ENCODE measurements at regions not wholly inside any gene's neighbourhood (a gene's known extent, or its start where the extent isn't known, plus 50 kb on each side); places are given as distances from the start of the nearest gene placed in this dataset.

DNA sequence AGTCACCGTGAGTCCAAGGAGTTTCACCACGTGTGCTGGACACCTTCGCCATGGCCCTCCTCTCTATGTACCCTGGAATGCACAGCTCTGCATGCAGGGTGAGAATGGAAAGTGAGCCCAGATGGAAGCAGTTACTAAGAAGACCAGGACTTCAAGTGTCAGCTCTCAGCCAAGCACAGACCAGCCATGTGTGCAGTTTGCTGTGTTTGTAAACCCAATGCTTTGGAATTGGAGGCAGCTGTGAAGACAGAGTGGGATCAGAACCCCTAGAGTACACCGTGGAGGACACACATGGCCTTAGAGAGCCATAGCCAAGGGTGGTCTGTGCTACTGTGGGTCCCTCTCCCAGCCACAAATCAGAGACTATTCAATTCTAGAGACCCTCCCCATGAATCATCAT is 655.5 kb upstream of the ID2 start:
- ATAC-seq, result no peak
- RAD21 ChIA-PET (ENCODE audit: low non-redundant PET in 1 of 2, low total read pairs in 2 of 2, uncharacterized antibody in 2 of 2, unreplicated experiment in 2 of 2), result no interaction called here
- Histone ChIP-seq H3K27ac (ENCODE audit: low read depth, low read length) (no peak overlapping the region), H2AFZ (ENCODE audit: low read depth, low read length, poor library complexity, severe bottlenecking) (no peak overlapping the region), H3K4me2 (ENCODE audit: low read length) (no peak overlapping the region), H3K36me3 (ENCODE audit: control insufficient read depth in 1 of 2, insufficient read depth in 2 of 2, low read length in 2 of 2) (no peaks in the 10 kb centered on the region), H3K9me3 (ENCODE audit: control insufficient read depth in 1 of 2, insufficient read depth in 1 of 2, low read depth in 1 of 2, low read length in 2 of 2) (no peaks in the 10 kb centered on the region), H3K4me3 (replicated peaks in 1 of 2; ENCODE audit: low read depth in 1 of 2, low read length in 2 of 2) (no peak overlapping the region), H3K9me2 (ENCODE audit: insufficient read depth) (no peaks in the 10 kb centered on the region), H3K4me1 (ENCODE audit: control insufficient read depth in 1 of 2, insufficient read depth in 2 of 2, low read length in 2 of 2) (no peaks in the 10 kb centered on the region), H3K27me3 (ENCODE audit: insufficient read depth, low read length) (no peaks in the 10 kb centered on the region), H4K20me1 (ENCODE audit: insufficient read depth) (no peaks in the 10 kb centered on the region), H3K9ac (ENCODE audit: low read length) (no peak overlapping the region), H3K79me2 (ENCODE audit: insufficient read depth, low read length) (no peaks in the 10 kb centered on the region)
- intact Hi-C loops (cut with micrococcal nuclease), result no loop called here
- DNase-seq (ENCODE audit: low read depth, low spot score), result no peak
- TF ChIP-seq CBX3 (IDR thresholded peaks at IDR 0.05; ENCODE audit: low read depth), result no peak
- TF ChIP-seq EZH2 (IDR thresholded peaks at IDR 0.05), result no peak
- no peak for TF ChIP-seq TCF7L2 (IDR thresholded peaks at IDR 0.05; ENCODE audit: borderline replicate concordance, extremely low read depth, insufficient read depth, insufficient read length)
- TF ChIP-seq YY1 (IDR thresholded peaks at IDR 0.05; ENCODE audit: extremely low read depth, insufficient replicate concordance, low read depth, low read length), result no peak
- CTCF ChIA-PET, result no interaction called here
- POLR2A ChIA-PET, result no interaction called here
- no TSS peak for BruUV-seq (replicated peaks)

DNA sequence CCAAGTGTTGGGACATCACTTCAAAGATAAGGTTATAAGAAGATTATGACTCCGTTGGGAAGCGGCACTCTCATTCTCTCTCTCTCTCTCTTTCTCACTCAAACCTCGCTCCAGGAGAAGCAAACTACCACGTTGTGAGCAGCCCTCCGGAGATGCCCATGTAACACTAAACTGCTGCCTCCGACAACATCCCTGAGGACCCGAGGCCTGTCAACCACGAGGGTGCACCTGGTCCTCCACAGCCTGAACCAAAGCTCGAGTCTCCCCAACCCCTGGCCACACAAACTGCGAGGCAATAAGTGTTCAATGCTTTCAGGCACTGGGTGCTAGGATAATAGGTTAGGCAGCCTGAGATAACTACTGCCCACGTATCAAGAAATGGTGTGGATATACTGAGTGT is 654.5 kb upstream of the ID2 start:
- Histone ChIP-seq H3K27me3 (ENCODE audit: insufficient read depth, low read length) (no peaks in the 10 kb centered on the region), H3K9me2 (ENCODE audit: insufficient read depth) (no peaks in the 10 kb centered on the region), H3K36me3 (ENCODE audit: control insufficient read depth in 1 of 2, insufficient read depth in 2 of 2, low read length in 2 of 2) (no peaks in the 10 kb centered on the region), H2AFZ (ENCODE audit: low read depth, low read length, poor library complexity, severe bottlenecking) (no peak overlapping the region), H3K4me2 (ENCODE audit: low read length) (no peak overlapping the region), H4K20me1 (ENCODE audit: insufficient read depth) (no peaks in the 10 kb centered on the region), H3K9me3 (ENCODE audit: control insufficient read depth in 1 of 2, insufficient read depth in 1 of 2, low read depth in 1 of 2, low read length in 2 of 2) (no peaks in the 10 kb centered on the region), H3K4me3 (replicated peaks in 1 of 2; ENCODE audit: low read depth in 1 of 2, low read length in 2 of 2) (no peak overlapping the region), H3K27ac (ENCODE audit: low read depth, low read length) (no peak overlapping the region), H3K4me1 (ENCODE audit: control insufficient read depth in 1 of 2, insufficient read depth in 2 of 2, low read length in 2 of 2) (peaks cover 5 to 6% of the 10 kb centered on the region in 2 experiments; a peak in 3 of 4 replicates), H3K79me2 (ENCODE audit: insufficient read depth, low read length) (no peaks in the 10 kb centered on the region), H3K9ac (ENCODE audit: low read length) (no peak overlapping the region)
- ATAC-seq, result no peak
- ChIA-PET POLR2A (no interaction called here), RAD21 (ENCODE audit: low non-redundant PET in 1 of 2, low total read pairs in 2 of 2, uncharacterized antibody in 2 of 2, unreplicated experiment in 2 of 2) (no interaction called here), CTCF (no interaction called here)
- TF ChIP-seq SP1 (IDR thresholded peaks at IDR 0.05; ENCODE audit: low read depth) (no peak), ELF1 (IDR thresholded peaks at IDR 0.05; ENCODE audit: borderline replicate concordance, low read depth) (no peak), FOSL1 (IDR thresholded peaks at IDR 0.05; ENCODE audit: low read depth) (no peak), TCF7L2 (IDR thresholded peaks at IDR 0.05; ENCODE audit: borderline replicate concordance, extremely low read depth, insufficient read depth, insufficient read length) (no peak), RAD21 (IDR thresholded peaks at IDR 0.05; ENCODE audit: low read depth) (no peak), CEBPB (IDR thresholded peaks at IDR 0.05; ENCODE audit: low read depth) (no peak), SIN3A (IDR thresholded peaks at IDR 0.05; ENCODE audit: low read depth) (no peak), JUND (IDR thresholded peaks at IDR 0.05) (no peak), POLR2AphosphoS5 (IDR thresholded peaks at IDR 0.05; ENCODE audit: low read depth, low read length) (no peak), CBX3 (IDR thresholded peaks at IDR 0.05; ENCODE audit: low read depth) (no peak), EZH2phosphoT487 (IDR thresholded peaks at IDR 0.05; ENCODE audit: borderline replicate concordance) (no peak), EZH2 (IDR thresholded peaks at IDR 0.05) (no peak), SRF (IDR thresholded peaks at IDR 0.05; ENCODE audit: low read depth) (no peak)
- TF ChIP-seq, protein P1, sequence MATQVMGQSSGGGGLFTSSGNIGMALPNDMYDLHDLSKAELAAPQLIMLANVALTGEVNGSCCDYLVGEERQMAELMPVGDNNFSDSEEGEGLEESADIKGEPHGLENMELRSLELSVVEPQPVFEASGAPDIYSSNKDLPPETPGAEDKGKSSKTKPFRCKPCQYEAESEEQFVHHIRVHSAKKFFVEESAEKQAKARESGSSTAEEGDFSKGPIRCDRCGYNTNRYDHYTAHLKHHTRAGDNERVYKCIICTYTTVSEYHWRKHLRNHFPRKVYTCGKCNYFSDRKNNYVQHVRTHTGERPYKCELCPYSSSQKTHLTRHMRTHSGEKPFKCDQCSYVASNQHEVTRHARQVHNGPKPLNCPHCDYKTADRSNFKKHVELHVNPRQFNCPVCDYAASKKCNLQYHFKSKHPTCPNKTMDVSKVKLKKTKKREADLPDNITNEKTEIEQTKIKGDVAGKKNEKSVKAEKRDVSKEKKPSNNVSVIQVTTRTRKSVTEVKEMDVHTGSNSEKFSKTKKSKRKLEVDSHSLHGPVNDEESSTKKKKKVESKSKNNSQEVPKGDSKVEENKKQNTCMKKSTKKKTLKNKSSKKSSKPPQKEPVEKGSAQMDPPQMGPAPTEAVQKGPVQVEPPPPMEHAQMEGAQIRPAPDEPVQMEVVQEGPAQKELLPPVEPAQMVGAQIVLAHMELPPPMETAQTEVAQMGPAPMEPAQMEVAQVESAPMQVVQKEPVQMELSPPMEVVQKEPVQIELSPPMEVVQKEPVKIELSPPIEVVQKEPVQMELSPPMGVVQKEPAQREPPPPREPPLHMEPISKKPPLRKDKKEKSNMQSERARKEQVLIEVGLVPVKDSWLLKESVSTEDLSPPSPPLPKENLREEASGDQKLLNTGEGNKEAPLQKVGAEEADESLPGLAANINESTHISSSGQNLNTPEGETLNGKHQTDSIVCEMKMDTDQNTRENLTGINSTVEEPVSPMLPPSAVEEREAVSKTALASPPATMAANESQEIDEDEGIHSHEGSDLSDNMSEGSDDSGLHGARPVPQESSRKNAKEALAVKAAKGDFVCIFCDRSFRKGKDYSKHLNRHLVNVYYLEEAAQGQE (IDR thresholded peaks at IDR 0.05; ENCODE audit: low read depth), result no peak
- TF ChIP-seq, protein P2, sequence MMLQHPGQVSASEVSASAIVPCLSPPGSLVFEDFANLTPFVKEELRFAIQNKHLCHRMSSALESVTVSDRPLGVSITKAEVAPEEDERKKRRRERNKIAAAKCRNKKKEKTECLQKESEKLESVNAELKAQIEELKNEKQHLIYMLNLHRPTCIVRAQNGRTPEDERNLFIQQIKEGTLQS (IDR thresholded peaks at IDR 0.05), result no peak
- TF ChIP-seq, protein P3, sequence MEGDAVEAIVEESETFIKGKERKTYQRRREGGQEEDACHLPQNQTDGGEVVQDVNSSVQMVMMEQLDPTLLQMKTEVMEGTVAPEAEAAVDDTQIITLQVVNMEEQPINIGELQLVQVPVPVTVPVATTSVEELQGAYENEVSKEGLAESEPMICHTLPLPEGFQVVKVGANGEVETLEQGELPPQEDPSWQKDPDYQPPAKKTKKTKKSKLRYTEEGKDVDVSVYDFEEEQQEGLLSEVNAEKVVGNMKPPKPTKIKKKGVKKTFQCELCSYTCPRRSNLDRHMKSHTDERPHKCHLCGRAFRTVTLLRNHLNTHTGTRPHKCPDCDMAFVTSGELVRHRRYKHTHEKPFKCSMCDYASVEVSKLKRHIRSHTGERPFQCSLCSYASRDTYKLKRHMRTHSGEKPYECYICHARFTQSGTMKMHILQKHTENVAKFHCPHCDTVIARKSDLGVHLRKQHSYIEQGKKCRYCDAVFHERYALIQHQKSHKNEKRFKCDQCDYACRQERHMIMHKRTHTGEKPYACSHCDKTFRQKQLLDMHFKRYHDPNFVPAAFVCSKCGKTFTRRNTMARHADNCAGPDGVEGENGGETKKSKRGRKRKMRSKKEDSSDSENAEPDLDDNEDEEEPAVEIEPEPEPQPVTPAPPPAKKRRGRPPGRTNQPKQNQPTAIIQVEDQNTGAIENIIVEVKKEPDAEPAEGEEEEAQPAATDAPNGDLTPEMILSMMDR (IDR thresholded peaks at IDR 0.05 in 2 of 3, conservative IDR thresholded peaks at IDR 0.05 in 1 of 3; ENCODE audit: borderline replicate concordance in 1 of 3, insufficient read depth in 1 of 3, low read depth in 2 of 3, low read length in 2 of 3), result no peak
- no peak for DNase-seq (ENCODE audit: low read depth, low spot score)
- no TSS peak for BruUV-seq (replicated peaks)
- intact Hi-C loops (cut with micrococcal nuclease), result no loop called here
